Mucosa of rectum (tissue), 2 donors: ENCODE measurements at regions not wholly inside any gene's neighbourhood (a gene's known extent, or its start where the extent isn't known, plus 50 kb on each side); places are given as distances from the start of the nearest gene placed in this dataset.
"Not testable (repeated sequence)": the region's sequence is repeated elsewhere in the genome, so short reads cannot be mapped to it uniquely, and the experiment has no call there.

Source experiments
- H3K27ac ChIP-seq, 2 donors: one replicate each; pipeline ENCODE4 v1.7.0; 2013; ENCODE audit warnings: inconsistent platforms in 2 of 2, low read depth in 2 of 2, low read length in 2 of 2
- H3K27me3 ChIP-seq, 2 donors: one replicate each; pipeline ENCODE4 v1.7.0; 2013; ENCODE audit warnings: low read length in 2 of 2; ENCODE audit not compliant: control insufficient read depth in 2 of 2, insufficient read depth in 2 of 2
- H3K36me3 ChIP-seq, 2 donors: one replicate each; pipeline ENCODE4 v1.7.0; 2013; ENCODE audit warnings: low read length in 2 of 2; ENCODE audit not compliant: control insufficient read depth in 2 of 2, insufficient read depth in 2 of 2
- H3K4me1 ChIP-seq, 2 donors: one replicate each; pipeline ENCODE4 v1.7.0; 2013; ENCODE audit warnings: low read length in 2 of 2, mild to moderate bottlenecking in 1 of 2; ENCODE audit not compliant: control insufficient read depth in 2 of 2, insufficient read depth in 2 of 2
- H3K4me3 ChIP-seq, 2 donors: one replicate each; pipeline ENCODE4 v1.7.0; 2013; ENCODE audit warnings: low read length in 2 of 2
- H3K9ac ChIP-seq, 2 donors: one replicate each; pipeline ENCODE4 v1.7.0; 2013; ENCODE audit warnings: low read length in 2 of 2, low read depth in 1 of 2, mild to moderate bottlenecking in 1 of 2
- H3K9me3 ChIP-seq, 2 donors: one replicate each; pipeline ENCODE4 v1.7.0; 2013; ENCODE audit warnings: low read length in 2 of 2; ENCODE audit not compliant: control insufficient read depth in 2 of 2
- donor health status: healthy.
- donor health status: Normal muscosa, but diverticular disease.

- Histone ChIP-seq H3K27ac (no peak overlapping the region), H3K4me1 (no peaks in the 10 kb centered on the region), H3K4me3 (no peak overlapping the region), H3K27me3 (no peaks in the 10 kb centered on the region), H3K9ac (no peak overlapping the region), H3K9me3 (no peaks in the 10 kb centered on the region), H3K36me3 (no peaks in the 10 kb centered on the region)
These were observed 323.8 kb upstream of the PPP2R3A start for GRCh38 chr3:135641761-135642160.

GRCh38 chr3:135645541-135645940, 320.0 kb upstream of the PPP2R3A start:
- Histone ChIP-seq H3K36me3 (no peaks in the 10 kb centered on the region), H3K27me3 (no peaks in the 10 kb centered on the region), H3K27ac (no peak overlapping the region), H3K9ac (no peak overlapping the region), H3K4me1 (no peaks in the 10 kb centered on the region), H3K4me3 (no peak overlapping the region), H3K9me3 (no peaks in the 10 kb centered on the region)

- no peak overlapping the region for H3K9ac ChIP-seq
- no peaks in the 10 kb centered on the region for H3K36me3 ChIP-seq
- H3K4me1 ChIP-seq: no peaks in the 10 kb centered on the region
- no peak overlapping the region for H3K4me3 ChIP-seq
- no peaks in the 10 kb centered on the region for H3K27me3 ChIP-seq
- no peak overlapping the region for H3K27ac ChIP-seq
- H3K9me3 ChIP-seq: no peaks in the 10 kb centered on the region
These were observed 318.7 kb upstream of the PPP2R3A start for GRCh38 chr3:135646873-135647272.

- H3K4me1 ChIP-seq: no peaks in the 10 kb centered on the region
- no peak overlapping the region for H3K27ac ChIP-seq
- no peaks in the 10 kb centered on the region for H3K27me3 ChIP-seq
- H3K9me3 ChIP-seq: no peaks in the 10 kb centered on the region
- no peaks in the 10 kb centered on the region for H3K36me3 ChIP-seq
- no peak overlapping the region for H3K9ac ChIP-seq
- no peak overlapping the region for H3K4me3 ChIP-seq
These were observed 316.2 kb upstream of the PPP2R3A start for GRCh38 chr3:135649361-135649760.

GRCh38 chr3:135650309-135650708, 315.2 kb upstream of the PPP2R3A start:
- no peak overlapping the region for H3K4me3 ChIP-seq
- no peak overlapping the region for H3K27ac ChIP-seq
- H3K4me1 ChIP-seq: no peaks in the 10 kb centered on the region
- H3K27me3 ChIP-seq: no peaks in the 10 kb centered on the region
- H3K36me3 ChIP-seq: no peaks in the 10 kb centered on the region
- H3K9me3 ChIP-seq: no peaks in the 10 kb centered on the region
- H3K9ac ChIP-seq: no peak overlapping the region

GRCh38 chr3:135652388-135652787, 313.1 kb upstream of the PPP2R3A start:
- H3K36me3 ChIP-seq: no peaks in the 10 kb centered on the region
- no peaks in the 10 kb centered on the region for H3K4me1 ChIP-seq
- H3K9ac ChIP-seq: no peak overlapping the region
- no peaks in the 10 kb centered on the region for H3K27me3 ChIP-seq
- H3K9me3 ChIP-seq: no peaks in the 10 kb centered on the region
- H3K27ac ChIP-seq: no peak overlapping the region
- H3K4me3 ChIP-seq: no peak overlapping the region

- Histone ChIP-seq H3K27me3 (no peaks in the 10 kb centered on the region), H3K27ac (no peak overlapping the region), H3K4me3 (no peak overlapping the region), H3K36me3 (no peaks in the 10 kb centered on the region), H3K4me1 (no peaks in the 10 kb centered on the region), H3K9ac (no peak overlapping the region), H3K9me3 (no peaks in the 10 kb centered on the region)
These were observed 310.2 kb upstream of the PPP2R3A start for GRCh38 chr3:135655328-135655727.

GRCh38 chr3:135658451-135658850, 307.1 kb upstream of the PPP2R3A start:
- not testable (repeated sequence) for H3K4me3 ChIP-seq, H3K36me3 ChIP-seq, H3K27me3 ChIP-seq, H3K9me3 ChIP-seq, H3K4me1 ChIP-seq, H3K9ac ChIP-seq, H3K27ac ChIP-seq

- Histone ChIP-seq H3K9me3 (no peaks in the 10 kb centered on the region), H3K4me3 (no peak overlapping the region)
These were observed 298.5 kb upstream of the PPP2R3A start for GRCh38 chr3:135667061-135667460.

GRCh38 chr3:135674508-135674907, 291.0 kb upstream of the PPP2R3A start:
- Histone ChIP-seq H3K27ac (no peak overlapping the region), H3K27me3 (no peaks in the 10 kb centered on the region)

More at GRCh38 chr3:135667061-135667460, 298.5 kb upstream of the PPP2R3A start:
- Histone ChIP-seq H3K36me3 (no peaks in the 10 kb centered on the region), H3K27ac (no peak overlapping the region), H3K27me3 (no peaks in the 10 kb centered on the region), H3K4me1 (no peaks in the 10 kb centered on the region), H3K9ac (no peak overlapping the region)

GRCh38 chr3:135678386-135678785, 287.1 kb upstream of the PPP2R3A start:
- no peaks in the 10 kb centered on the region for H3K9me3 ChIP-seq
- no peak overlapping the region for H3K27ac ChIP-seq
- H3K9ac ChIP-seq: no peak overlapping the region
- H3K4me3 ChIP-seq: no peak overlapping the region
- H3K4me1 ChIP-seq: no peaks in the 10 kb centered on the region
- H3K36me3 ChIP-seq: no peaks in the 10 kb centered on the region
- H3K27me3 ChIP-seq: no peaks in the 10 kb centered on the region

More at GRCh38 chr3:135674508-135674907, 291.0 kb upstream of the PPP2R3A start:
- no peak overlapping the region for H3K9ac ChIP-seq
- no peaks in the 10 kb centered on the region for H3K36me3 ChIP-seq
- H3K4me3 ChIP-seq: no peak overlapping the region
- no peaks in the 10 kb centered on the region for H3K9me3 ChIP-seq
- H3K4me1 ChIP-seq: no peaks in the 10 kb centered on the region
